ENCODE measurements at regions not wholly inside any gene's neighbourhood (a gene's known extent, or its start where the extent isn't known, plus 50 kb on each side); places are given as distances from the start of the nearest gene placed in this dataset.

DNA sequence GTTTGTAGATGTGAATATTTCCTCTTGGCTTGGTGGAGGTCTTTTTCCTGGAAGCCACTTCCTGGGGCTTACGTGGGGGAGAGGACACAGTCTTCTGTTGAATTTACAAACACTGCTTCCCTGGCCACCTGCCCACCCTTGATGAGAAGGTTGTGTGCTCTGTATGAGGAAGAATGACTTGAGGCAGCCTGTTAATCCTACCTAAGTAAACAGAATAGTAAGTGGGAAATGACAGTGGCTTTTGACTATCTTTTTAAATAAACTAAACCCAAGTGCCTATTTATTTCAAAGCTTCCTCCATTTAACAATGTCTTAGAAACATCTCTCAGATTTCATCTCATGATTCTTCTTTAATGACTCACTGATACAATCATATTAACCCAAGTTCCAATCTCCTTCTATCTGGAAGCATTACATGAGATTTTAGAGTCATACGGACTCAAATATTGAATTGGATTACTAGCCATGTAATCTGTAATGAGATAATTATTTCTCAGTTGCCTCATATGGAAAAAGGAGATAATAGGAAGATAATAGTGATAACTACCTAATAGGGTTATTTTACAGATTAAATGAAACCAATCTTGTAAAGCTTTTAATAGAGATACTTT is 96.6 kb upstream of the SMIM36 start:
- no peak for DNase-seq (ENCODE audit: low read depth)
- no peak overlapping the region for H3K4me3 ChIP-seq (ENCODE audit: low read depth, low read length)
- TF ChIP-seq, protein P1, sequence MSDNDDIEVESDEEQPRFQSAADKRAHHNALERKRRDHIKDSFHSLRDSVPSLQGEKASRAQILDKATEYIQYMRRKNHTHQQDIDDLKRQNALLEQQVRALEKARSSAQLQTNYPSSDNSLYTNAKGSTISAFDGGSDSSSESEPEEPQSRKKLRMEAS (IDR thresholded peaks at IDR 0.05; ENCODE audit: low read depth, low read length) = no peak
- TF ChIP-seq POLR2A (IDR thresholded peaks at IDR 0.05; ENCODE audit: extremely low read depth, insufficient read length) = no peak

DNA sequence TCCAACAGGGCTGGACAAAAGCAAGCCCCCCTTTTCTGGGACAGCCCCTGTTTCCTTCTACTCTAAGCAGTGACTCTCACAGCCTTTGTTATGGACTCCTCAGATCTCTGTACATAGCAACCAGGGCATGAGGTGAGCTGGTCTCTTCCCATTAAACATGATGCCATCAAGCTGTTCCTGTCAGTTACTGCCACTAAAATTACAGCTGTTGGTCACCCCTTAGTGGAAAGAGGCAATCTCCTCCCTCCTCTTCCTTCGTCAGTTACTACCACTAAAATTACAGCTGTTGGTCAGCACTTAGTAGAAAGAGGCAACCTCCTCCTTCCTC is 95.2 kb upstream of the SMIM36 start:
- no peak for TF ChIP-seq POLR2A (IDR thresholded peaks at IDR 0.05; ENCODE audit: extremely low read depth, insufficient read length)
- TF ChIP-seq, protein P1 (IDR thresholded peaks at IDR 0.05; ENCODE audit: low read depth, low read length) = no peak
- TF ChIP-seq MYC (IDR thresholded peaks at IDR 0.05; ENCODE audit: low read depth, low read length) = no peak
- DNase-seq (ENCODE audit: low read depth) = no peak
- H3K4me3 ChIP-seq (ENCODE audit: low read depth, low read length) = no peak overlapping the region

DNA sequence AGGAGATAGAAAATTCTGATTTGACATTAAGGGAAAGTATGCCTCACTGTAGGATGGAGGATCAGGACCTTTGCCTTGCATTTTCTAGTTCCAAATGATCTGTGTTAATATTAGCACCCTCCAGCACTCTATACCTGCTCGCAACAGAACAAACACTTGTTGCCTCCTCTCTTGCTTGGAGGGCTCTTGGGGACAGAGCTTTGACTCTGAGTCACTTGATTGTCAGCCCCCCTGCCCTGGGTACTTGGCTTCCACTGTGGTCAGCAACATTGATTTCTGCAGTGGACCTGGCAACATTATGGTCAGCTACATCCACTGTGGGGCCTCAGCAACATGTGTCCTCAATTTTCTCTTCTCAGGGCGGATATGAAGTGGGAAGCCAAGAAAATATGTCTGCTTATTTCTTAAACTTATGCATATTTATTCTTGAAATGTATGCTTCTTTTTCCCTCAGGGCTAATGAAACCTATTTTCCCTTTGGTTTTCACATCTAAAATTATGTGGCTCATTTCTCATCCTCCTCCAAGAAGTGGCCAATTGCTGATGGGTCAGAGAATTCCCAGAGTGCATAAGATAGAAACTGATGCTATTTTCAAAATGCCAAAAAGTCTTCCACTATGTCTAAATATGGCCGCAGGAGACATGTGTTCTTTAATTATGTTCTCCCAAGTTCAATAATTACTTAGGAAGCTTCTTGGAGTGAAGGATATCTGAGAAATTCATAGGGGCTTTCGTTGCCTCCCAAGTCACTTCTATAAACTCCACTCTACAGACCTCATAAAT is 94.6 kb upstream of the SMIM36 start:
- no peak for DNase-seq (ENCODE audit: low read depth)
- no peak overlapping the region for H3K4me3 ChIP-seq (ENCODE audit: low read depth, low read length)
- no peak for TF ChIP-seq MYC (IDR thresholded peaks at IDR 0.05; ENCODE audit: low read depth, low read length)
- no peak for TF ChIP-seq POLR2A (IDR thresholded peaks at IDR 0.05; ENCODE audit: extremely low read depth, insufficient read length)
- TF ChIP-seq, protein P2, sequence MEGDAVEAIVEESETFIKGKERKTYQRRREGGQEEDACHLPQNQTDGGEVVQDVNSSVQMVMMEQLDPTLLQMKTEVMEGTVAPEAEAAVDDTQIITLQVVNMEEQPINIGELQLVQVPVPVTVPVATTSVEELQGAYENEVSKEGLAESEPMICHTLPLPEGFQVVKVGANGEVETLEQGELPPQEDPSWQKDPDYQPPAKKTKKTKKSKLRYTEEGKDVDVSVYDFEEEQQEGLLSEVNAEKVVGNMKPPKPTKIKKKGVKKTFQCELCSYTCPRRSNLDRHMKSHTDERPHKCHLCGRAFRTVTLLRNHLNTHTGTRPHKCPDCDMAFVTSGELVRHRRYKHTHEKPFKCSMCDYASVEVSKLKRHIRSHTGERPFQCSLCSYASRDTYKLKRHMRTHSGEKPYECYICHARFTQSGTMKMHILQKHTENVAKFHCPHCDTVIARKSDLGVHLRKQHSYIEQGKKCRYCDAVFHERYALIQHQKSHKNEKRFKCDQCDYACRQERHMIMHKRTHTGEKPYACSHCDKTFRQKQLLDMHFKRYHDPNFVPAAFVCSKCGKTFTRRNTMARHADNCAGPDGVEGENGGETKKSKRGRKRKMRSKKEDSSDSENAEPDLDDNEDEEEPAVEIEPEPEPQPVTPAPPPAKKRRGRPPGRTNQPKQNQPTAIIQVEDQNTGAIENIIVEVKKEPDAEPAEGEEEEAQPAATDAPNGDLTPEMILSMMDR (IDR thresholded peaks at IDR 0.05; ENCODE audit: low read depth, low read length) = no peak
- TF ChIP-seq, protein P1 (IDR thresholded peaks at IDR 0.05; ENCODE audit: low read depth, low read length) = no peak

DNA sequence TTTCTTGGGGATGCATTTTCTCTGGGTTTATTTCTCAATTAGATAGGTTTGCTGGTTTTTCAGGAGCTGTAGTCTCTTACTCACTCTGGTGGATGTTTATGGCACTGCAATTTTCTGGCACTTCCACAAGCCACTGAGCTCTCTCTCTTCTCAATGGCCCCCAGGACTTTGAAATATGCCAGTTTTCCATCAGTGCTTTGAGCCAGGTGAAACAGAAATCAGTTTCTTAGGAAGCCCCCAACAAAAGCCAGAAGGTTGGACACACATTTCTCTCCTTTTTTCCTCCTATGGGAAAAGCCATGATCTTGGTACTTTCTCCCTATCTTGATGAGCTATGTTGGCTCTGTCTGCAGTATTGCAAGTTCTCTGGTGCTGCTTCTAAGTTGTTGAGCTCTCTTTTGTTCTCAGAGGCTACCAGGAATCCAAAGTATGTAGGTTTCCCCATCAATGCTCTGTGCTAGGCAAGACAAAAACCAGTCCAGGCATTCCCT is 90.7 kb upstream of the SMIM36 start:
- no peak overlapping the region for H3K4me3 ChIP-seq (ENCODE audit: low read depth, low read length)
- peak; percentile 31 for DNase-seq (ENCODE audit: low read depth)
- TF ChIP-seq, protein P2 (IDR thresholded peaks at IDR 0.05; ENCODE audit: low read depth, low read length) = peak; percentile 47
- TF ChIP-seq POLR2A (IDR thresholded peaks at IDR 0.05; ENCODE audit: extremely low read depth, insufficient read length) = no peak
- TF ChIP-seq, protein P1 (IDR thresholded peaks at IDR 0.05; ENCODE audit: low read depth, low read length) = no peak
- TF ChIP-seq MYC (IDR thresholded peaks at IDR 0.05; ENCODE audit: low read depth, low read length) = no peak

DNA sequence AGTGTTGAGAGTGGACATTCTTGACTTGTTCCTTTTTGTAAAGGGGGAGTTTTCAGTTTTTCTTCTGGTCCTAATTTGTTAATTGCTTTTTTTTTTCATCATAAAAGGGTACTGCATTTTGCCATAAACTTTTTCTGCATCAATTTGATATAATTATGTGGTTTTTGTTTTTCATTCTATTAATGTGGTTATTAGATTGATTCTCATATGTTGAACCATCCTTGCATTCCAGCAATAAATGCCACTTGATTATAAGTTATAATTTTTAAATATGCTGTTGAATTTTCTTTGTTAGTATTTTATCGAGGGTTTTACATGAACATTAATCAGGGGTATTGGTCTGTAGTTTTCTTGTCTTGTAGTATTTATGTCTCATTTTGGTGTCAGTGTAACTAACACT is 87.2 kb upstream of the SMIM36 start:
- no peak overlapping the region for H3K4me3 ChIP-seq (ENCODE audit: low read depth, low read length)
- TF ChIP-seq, protein P2 (IDR thresholded peaks at IDR 0.05; ENCODE audit: low read depth, low read length) = no peak
- TF ChIP-seq POLR2A (IDR thresholded peaks at IDR 0.05; ENCODE audit: extremely low read depth, insufficient read length) (no peak), MYC (IDR thresholded peaks at IDR 0.05; ENCODE audit: low read depth, low read length) (no peak)
- TF ChIP-seq, protein P1 (IDR thresholded peaks at IDR 0.05; ENCODE audit: low read depth, low read length) = no peak
- no peak for DNase-seq (ENCODE audit: low read depth)

DNA sequence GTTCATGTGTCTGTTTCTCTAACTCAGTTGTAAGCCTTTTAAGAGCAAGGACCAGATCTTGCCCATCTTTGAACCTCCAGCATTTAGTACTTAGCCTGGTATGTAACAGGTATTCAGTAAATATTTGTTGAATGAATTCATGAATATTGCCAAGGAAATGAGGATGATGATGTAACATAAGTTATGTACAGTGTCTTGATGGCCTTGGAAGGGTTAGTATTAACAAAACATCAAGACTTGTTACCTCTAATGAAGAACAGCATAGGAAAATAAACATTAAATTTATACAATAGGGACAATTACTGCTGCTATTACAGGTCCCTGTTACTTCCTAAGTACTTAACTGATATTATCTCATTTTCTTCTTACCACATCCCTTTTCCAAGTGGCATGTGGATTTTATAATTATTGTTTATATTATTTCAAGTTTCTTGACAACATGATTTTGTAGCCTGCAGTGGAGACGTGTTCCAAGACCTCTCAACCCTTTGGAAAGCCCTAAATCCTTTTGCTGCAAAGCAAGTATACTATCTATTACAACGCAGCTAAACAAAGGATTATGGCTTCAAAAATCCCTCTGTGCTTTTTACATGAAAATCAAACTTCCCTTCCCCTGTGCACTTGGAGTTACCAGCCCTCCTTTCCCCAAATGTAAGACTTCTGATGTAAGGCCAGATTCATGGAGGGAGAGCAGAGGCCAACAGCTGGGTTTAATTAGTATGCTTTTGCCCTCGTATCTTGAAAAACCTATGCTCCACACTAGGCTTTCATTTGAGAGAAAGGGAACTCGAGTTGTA is 77.4 kb upstream of the SMIM36 start:
- TF ChIP-seq, protein P2 (IDR thresholded peaks at IDR 0.05; ENCODE audit: low read depth, low read length) = no peak
- TF ChIP-seq, protein P1 (IDR thresholded peaks at IDR 0.05; ENCODE audit: low read depth, low read length) = no peak
- TF ChIP-seq MYC (IDR thresholded peaks at IDR 0.05; ENCODE audit: low read depth, low read length) (no peak), POLR2A (IDR thresholded peaks at IDR 0.05; ENCODE audit: extremely low read depth, insufficient read length) (no peak)
- H3K4me3 ChIP-seq (ENCODE audit: low read depth, low read length) = no peak overlapping the region
- no peak for DNase-seq (ENCODE audit: low read depth)
